AG08396 (cell line): ENCODE measurements at regions not wholly inside any gene's neighbourhood (a gene's known extent, or its start where the extent isn't known, plus 50 kb on each side); places are given as distances from the start of the nearest gene placed in this dataset.

Experiments
- DNase-seq: peaks from one replicate; pipeline ENCODE4 v3.0.0; 2012; ENCODE audit warnings: low spot score, mixed read lengths

DNA sequence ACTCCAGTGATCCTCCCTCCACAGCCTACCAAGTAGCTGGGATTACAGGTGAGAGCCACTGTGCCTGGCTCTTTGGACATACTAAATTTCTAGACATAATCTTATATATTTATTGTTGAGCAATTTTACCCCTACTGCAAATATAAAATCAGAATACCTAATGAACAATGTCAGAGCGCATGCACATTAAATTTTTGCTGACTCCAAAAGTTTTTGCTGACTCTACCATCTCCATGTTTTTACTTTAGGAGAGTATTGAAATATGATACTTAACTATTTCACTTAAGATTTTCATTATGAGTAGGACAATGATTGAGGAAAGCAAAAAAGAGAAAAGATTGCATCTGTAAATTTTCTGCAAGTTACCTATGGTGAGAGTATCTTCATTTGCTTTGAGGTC, 402.3 kb downstream of the LRRC70 start:
- no peak for DNase-seq

GRCh38 chr5:62979472-62979871, 400.9 kb downstream of the LRRC70 start:
- no peak for DNase-seq

GRCh38 chr5:62977661-62978060, 399.0 kb downstream of the LRRC70 start:
- no peak for DNase-seq

DNA sequence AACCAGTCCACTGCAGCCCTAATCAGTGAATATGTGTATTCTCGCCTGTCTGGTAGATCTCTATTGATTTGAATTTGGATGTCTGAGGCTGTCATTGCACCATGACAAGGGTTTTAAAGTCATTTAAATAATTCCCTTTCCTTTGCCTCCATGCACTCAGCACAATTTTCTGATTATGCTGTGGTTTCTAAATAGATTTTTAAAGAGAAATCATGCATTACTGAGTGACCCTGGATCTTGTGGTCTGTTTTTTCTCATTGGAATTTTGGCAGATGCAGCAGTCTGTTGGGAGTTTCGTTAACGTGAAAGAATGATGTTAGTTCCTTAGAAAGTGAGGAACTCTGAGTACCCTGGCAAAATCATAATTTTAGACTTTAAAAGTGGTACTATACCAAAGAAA, 396.0 kb downstream of the LRRC70 start:
- DNase-seq, result no peak

GRCh38 chr5:62969409-62970120, 390.9 kb downstream of the LRRC70 start:
- no peak for DNase-seq

DNA sequence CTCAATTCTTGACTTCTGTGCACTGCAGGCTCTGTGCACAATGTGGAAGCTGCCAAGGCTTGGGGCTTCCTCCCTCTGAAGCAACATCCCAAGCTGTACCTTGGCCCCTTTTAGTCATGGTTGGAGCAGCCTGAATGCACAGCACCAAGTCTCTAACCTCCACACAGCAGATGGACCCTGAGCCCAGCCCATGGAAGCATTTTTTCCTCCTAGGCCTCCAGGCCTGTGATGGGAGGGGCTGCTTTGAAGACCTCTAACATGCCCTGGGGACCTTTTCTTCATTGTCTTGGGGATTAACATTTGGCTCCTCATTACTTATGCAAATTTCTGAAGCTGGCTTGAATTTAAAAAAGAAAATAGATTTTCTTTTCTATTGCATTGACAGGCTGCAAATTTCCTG, 385.8 kb downstream of the LRRC70 start:
- no peak for DNase-seq

DNA sequence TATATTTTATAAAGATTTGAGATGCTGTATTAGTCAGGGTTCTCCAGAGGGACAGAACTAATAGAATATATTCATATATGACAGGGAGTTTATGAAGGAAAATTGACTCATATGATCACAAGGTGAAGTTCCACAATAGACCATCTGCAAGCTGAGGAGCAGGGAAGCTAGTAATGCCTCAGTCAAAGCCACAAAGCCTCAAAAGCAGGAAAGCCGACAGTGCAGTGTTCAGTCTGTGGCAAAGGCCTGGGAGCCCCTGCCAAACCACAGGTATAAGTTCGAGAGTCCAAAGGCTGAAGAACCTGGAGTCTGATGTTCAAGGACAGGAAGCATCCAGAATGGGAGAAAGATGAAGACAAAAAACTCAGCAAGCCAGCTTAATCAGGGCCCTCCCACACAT, 382.2 kb downstream of the LRRC70 start:
- no peak for DNase-seq

- DNase-seq, result no peak
These were observed 378.0 kb downstream of the LRRC70 start for GRCh38 chr5:62956597-62956996.

GRCh38 chr5:62954578-62954977, 376.0 kb downstream of the LRRC70 start:
- no peak for DNase-seq

DNA sequence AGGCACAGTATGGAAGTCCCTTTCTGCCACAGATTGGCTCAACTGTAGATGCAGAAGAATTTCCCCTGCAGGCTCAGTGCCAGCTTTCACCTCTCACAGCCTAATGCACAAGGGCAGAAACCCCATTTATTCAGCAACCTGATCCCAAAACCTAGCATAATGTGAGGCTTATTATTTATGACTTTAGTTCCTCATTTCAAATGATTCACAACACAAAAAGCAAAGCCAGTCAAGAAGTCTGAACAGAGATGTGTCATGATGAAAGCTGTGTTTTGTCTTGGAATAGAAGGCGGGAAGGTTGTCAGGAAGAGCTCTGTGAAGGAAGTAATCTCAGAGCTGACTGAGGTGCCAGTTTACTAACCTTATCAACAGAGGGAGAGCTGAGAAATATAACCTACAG, 369.7 kb downstream of the LRRC70 start:
- DNase-seq, result no peak

GRCh38 chr5:62942384-62942783, 363.8 kb downstream of the LRRC70 start:
- no peak for DNase-seq

DNA sequence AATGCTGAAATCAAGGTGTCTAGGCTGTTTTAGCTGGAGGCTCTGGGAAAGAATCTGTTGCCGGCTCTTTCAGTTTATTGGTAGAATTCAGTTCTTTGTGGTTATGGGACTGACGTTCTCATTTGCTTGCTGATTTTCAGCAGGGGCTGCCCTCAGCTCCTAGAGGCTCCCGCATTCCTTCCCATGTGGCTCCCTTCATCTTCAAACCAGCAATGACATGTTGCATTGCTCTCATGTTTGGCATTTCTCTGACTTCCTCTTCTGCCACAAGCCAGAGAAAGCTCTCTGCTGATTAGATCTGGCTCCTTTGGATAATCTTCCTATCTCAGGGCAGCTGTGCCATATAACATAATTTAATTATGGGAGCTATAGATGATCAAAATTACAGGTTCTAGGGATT, 360.3 kb downstream of the LRRC70 start:
- DNase-seq, result no peak

- DNase-seq, result peak; percentile 3
These were observed 359.3 kb downstream of the LRRC70 start for GRCh38 chr5:62937661-62938558.

- DNase-seq, result no peak
These were observed 357.0 kb downstream of the LRRC70 start for GRCh38 chr5:62935660-62936059.

DNA sequence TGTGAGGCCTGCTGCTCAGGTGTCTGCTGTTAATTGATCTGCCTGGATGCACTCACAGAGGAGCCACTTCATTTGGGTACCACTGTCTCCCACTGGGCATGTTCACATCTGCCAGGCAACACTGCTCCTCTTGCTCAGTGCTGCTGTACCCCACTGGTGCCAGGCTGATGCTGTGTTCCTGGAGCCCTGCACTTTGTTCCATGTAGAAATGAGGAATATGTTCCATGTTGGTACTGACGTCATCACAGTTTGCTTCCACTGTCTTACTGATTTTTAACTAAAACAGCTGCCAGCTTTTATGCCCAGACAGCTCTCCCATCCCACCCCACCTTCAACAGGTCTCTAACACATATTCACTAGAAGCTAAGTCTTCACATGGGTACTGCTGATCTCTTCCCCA, 355.7 kb downstream of the LRRC70 start:
- DNase-seq, result no peak

DNA sequence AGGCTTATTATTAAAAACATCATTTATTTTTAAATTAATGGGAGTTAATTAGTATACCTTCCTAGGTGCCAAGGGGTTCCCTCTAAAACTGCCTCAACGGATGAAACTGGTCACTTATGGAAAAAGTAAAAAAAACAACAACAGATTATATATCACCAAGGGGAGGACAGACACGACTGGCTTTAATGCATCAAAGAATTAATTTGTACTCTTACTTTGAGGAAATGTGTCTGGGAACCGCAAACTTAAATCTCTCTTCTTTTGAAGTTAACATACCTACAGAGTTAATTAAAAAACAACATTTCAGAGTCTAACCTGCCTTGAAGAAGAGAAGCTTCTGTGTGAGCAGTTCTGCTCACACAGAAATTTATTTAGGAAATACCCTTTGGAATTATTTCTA, 354.6 kb downstream of the LRRC70 start:
- no peak for DNase-seq

- no peak for DNase-seq
These were observed 352.7 kb downstream of the LRRC70 start for GRCh38 chr5:62931153-62931950.

GRCh38 chr5:62922191-62922590, 343.6 kb downstream of the LRRC70 start:
- DNase-seq, result no peak

GRCh38 chr5:62920856-62921255, 342.2 kb downstream of the LRRC70 start:
- no peak for DNase-seq

DNA sequence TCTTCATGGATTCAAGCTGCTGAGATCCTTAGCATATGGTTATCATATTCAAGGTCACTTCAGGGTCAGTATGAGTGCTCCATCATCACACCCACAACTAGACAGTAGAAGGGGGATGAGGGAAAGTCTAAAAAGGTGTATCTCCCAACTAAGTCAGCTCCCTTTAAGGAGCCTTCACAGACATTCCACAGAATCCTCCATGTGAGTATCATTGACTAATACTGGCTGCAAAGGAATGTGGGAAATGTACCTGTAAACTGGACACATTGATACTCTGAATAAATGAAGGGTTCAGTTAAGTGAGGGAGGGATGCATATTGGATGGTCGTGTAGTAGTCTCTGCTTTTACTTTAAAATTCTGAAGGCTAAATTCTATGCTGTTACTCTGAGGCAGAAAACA, 330.7 kb downstream of the LRRC70 start:
- DNase-seq, result no peak

DNA sequence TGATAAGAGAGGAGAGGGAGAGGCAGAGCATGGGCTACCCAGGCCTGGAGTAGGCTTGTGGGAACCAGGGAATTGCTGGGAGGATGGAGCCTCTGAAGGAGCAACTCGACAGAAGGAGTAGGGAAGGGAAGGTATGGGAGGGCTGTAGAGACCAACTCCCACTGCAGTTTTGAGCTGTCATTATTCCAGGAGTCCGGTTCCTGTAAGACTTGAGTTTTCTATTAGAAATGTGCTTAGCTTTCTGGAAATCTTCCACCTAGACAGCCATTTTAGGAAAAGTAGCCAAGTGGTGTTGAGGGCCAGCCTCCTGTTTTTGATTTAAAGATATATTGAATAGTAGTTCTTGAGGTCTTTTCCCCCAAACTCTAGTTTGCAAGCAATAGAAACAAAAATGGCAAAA, 323.5 kb downstream of the LRRC70 start:
- no peak for DNase-seq

DNA sequence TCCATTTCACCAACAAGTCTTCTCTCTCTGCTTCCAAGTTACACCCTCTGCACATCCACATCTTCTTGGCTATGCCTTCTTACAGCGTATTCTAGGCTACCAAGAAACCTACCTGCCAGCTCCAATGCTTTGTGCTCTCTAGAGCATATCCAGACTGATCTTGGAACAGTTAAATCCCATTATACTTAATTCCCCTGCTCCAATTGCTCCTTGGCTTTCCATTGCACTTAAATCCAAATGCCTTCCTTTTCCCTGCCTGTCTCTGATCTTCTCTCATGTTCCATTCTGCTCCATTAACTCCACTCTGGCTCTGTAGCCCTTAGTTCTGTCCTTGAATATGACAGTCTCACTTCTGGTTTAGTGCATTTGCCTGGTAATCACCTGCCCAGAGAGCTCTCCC, 322.4 kb downstream of the LRRC70 start:
- DNase-seq, result no peak
